GM12875 (cell line): ENCODE measurements at regions not wholly inside any gene's neighbourhood (a gene's known extent, or its start where the extent isn't known, plus 50 kb on each side); places are given as distances from the start of the nearest gene placed in this dataset.

Experiments used
- H3K4me3 ChIP-seq: one replicate; pipeline ENCODE4 v1.5.1; 2011; ENCODE audit warnings: low read depth, low read length, control low read depth
- TF ChIP-seq, protein P1 (sequence below): IDR thresholded peaks from 2 replicates; pipeline ENCODE4 v1.5.1; 2011; ENCODE audit warnings: low read depth, mild to moderate bottlenecking, control low read depth, inconsistent platforms, low read length, moderate library complexity, borderline replicate concordance; ENCODE audit not compliant: insufficient read depth

DNA sequence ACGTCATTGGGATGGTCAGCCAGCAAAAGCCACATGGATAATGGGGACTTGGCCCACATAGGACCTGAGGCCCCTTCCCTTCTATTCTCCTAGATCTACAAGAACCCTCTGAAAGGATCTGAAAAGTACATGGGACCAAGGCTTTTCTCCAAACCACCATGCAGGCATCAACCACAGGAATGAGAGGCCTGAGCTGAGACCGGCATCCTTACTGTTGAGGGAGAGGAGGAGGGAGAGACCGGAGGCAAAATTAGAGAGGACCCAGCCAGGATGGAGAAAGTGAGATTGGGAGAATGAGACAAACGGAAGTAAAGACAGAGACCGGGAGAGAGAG lies 281.7 kb downstream of the RRAGC start:
- TF ChIP-seq, protein P1, sequence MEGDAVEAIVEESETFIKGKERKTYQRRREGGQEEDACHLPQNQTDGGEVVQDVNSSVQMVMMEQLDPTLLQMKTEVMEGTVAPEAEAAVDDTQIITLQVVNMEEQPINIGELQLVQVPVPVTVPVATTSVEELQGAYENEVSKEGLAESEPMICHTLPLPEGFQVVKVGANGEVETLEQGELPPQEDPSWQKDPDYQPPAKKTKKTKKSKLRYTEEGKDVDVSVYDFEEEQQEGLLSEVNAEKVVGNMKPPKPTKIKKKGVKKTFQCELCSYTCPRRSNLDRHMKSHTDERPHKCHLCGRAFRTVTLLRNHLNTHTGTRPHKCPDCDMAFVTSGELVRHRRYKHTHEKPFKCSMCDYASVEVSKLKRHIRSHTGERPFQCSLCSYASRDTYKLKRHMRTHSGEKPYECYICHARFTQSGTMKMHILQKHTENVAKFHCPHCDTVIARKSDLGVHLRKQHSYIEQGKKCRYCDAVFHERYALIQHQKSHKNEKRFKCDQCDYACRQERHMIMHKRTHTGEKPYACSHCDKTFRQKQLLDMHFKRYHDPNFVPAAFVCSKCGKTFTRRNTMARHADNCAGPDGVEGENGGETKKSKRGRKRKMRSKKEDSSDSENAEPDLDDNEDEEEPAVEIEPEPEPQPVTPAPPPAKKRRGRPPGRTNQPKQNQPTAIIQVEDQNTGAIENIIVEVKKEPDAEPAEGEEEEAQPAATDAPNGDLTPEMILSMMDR = no peak
- H3K4me3 ChIP-seq = no peak overlapping the region

DNA sequence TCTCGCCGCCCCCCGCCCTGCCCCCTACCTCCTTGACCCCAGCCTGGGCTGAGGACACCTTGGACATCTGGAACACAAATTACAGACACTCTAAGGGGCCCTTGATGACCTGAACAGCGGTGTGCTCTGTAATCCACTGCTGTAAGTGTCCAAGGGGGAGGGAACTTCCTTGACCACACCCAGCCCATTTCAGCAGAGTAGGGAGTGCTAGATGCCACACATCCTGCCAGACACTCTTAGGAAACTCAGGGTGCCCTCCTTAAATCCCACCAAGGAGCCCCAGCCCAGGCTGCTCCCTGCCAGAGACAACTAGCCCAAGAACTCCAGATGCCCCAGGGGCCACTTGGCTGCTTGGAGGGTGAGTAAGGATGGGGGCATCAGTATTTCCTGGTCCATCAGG lies 282.2 kb downstream of the RRAGC start:
- no peak overlapping the region for H3K4me3 ChIP-seq
- TF ChIP-seq, protein P1 = no peak

DNA sequence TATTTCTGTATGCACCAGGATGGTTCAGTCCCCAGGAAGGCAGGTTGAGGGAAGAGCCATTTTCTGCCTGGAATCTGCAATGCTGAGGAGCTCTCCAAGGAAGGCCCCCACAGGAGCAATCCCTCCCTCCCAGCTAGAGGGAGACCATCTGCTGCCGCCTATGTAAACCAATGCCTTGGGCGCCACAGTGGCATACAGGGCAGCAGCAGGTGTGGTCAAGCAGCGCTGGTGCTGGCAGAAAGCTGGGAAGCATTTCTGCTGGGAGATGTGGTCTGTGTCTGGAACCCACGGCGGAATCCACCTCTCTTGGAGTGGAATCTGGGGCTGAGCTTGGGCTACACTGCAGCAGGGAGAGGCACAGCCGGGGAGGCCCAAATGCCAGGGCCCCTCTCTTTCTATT lies 283.3 kb downstream of the RRAGC start:
- TF ChIP-seq, protein P1 = no peak
- H3K4me3 ChIP-seq = no peak overlapping the region

DNA sequence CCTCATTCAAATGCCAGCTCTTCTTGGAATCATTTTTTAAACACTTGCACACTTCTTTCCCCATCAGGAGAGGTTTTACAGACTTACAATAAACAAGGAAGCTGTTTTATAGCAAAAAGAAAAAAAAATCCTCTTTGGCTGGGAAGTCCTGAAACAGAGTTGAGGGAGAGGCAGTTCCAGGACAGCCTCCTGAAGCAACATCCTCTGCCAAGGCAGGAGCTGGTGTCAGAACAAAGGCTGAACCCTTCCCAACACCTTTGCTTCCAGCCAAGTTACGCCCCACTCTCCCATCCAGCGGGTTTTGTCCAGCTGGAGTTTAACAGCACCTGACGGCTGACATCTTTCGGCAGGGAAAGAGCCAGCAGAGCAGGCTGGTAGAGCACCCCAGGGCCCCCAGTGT lies 287.8 kb downstream of the RRAGC start:
- TF ChIP-seq, protein P1 = no peak
- no peak overlapping the region for H3K4me3 ChIP-seq

DNA sequence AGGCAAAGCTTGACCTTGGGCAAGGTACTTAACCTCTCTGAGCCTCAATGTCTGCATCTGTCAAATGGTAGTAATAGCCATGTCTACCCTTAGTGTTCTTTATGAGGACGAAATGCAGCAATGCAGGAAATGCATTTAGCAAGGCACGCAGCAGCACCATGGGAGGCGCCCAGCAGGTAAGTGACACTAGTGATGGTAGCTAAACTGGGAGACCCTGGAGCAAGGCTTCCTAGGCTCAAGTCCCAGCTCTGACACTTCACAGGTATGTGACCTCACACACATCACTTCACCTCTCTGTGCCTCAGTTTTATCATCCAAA lies 289.0 kb downstream of the RRAGC start:
- TF ChIP-seq, protein P1 = no peak
- H3K4me3 ChIP-seq = no peak overlapping the region

DNA sequence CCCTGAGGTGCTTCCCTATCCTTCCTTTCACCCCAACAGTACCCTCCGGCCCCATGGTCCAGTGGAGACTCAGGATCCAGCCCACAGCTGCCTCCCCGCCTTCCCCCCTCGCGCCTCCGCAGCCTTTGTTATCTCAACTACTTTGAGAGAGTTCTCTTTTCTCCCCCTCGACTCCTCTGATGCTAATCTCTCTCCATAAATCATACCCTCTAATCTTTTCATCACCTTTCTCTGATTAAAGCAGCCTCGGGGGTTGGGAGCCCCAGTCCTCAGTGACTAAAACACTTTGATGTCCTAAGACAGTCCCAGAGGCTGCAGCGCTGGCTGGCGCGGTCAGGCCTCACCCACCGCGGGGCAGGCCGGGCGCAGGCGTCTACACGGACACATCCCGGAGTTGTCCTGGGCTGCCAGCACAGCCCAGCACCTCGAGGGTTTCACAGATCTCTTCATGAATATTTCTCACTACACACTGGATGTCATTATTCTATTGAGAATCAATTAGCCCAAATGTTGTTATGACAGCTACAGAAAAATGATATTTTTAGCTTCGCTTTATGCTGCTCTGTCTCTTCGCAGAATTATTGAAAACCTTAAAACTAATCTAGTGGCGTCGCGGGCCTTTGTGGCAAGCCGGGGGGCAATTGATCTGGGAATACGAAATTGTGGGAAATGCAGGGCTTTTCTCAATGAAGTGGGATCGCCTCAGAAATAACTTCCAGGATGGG lies 289.5 kb downstream of the RRAGC start:
- TF ChIP-seq, protein P1 = no peak
- H3K4me3 ChIP-seq = no peak overlapping the region

DNA sequence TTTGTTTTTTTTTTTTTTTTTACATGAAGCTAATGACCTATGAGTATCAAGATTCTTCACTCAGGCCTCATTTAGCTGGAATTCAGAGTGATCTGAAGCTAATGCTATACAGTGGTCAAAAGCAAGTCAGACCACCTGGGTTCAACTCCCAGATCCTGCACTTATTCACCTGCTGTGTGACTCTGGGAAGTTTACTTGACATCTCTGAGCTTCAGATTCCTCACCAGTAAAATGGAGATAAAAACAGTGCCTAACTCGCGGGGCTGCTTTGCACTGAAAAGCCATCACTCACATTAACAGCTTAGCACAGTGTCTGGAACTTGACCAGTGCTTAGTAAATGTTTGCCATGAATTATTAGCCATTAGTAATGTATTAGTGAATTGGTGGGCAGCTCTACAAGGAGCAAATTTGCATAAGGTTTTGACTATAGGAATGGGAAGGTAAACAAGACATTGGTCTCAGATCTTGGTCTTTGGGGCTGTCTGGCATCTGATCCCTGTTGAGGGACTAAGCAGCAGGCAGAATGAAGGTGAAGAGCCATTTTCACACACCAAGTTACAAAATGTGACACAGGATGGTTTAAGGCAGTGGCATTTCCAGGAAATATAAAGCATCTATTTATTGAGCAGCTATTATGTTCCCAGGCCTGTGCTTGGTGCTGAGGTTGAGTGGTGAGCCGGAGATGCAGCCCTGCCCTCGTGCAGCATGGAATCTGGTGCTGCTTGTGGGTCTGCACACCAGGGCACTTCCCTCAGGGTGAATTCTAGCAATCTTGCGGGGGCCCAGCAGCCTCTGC lies 291.3 kb downstream of the RRAGC start:
- TF ChIP-seq, protein P1 = no peak

More for the DNA sequence above, 291.3 kb downstream of the RRAGC start:
- H3K4me3 ChIP-seq = no peak overlapping the region
